B cell (primary cell): ENCODE measurements at regions not wholly inside any gene's neighbourhood (a gene's known extent, or its start where the extent isn't known, plus 50 kb on each side); places are given as distances from the start of the nearest gene placed in this dataset.

Experiments
- EZH2 ChIP-seq: IDR thresholded peaks from 2 replicates; pipeline ENCODE4 v1.6.1; 2012; ENCODE audit warnings: borderline replicate concordance, low read depth, mild to moderate bottlenecking, moderate library complexity, low read length; ENCODE audit not compliant: insufficient read depth, poor library complexity, severe bottlenecking
- TF ChIP-seq, protein P1 (sequence below): fragments of 200-600 bp; IDR thresholded peaks from one replicate; pipeline ENCODE4 v1.8.0; 2022; ENCODE audit warnings: antibody characterized with exemption, mild to moderate bottlenecking

DNA sequence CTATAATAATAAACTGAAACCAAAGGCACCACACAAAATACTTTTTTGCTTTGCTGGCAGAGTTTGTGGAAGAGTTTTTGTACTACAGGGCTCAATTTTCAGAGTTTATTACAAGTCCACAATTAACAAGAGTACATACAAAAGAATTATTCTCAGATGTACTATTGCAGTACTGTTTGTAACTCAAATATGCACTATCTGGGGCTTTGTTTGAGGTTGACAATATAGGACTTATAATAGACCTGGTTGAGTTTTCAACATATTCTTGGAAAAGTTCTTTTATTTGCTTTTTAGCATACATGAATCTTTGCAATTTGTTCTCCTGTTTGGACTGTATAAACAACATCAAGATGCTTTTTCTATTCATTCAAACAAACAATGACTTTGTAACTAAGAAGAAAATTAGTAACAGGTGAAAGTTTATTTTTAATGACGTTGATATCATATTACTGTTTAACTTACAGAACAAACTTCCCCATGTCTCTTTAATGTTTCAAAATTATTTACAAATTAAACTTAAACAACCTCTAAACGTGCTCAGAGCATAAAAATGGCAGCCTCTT is 407.4 kb upstream of the PRICKLE1 start:
- TF ChIP-seq, protein P1, sequence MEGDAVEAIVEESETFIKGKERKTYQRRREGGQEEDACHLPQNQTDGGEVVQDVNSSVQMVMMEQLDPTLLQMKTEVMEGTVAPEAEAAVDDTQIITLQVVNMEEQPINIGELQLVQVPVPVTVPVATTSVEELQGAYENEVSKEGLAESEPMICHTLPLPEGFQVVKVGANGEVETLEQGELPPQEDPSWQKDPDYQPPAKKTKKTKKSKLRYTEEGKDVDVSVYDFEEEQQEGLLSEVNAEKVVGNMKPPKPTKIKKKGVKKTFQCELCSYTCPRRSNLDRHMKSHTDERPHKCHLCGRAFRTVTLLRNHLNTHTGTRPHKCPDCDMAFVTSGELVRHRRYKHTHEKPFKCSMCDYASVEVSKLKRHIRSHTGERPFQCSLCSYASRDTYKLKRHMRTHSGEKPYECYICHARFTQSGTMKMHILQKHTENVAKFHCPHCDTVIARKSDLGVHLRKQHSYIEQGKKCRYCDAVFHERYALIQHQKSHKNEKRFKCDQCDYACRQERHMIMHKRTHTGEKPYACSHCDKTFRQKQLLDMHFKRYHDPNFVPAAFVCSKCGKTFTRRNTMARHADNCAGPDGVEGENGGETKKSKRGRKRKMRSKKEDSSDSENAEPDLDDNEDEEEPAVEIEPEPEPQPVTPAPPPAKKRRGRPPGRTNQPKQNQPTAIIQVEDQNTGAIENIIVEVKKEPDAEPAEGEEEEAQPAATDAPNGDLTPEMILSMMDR = no peak
- TF ChIP-seq EZH2 = no peak
